ENCODE measurements at regions not wholly inside any gene's neighbourhood (a gene's known extent, or its start where the extent isn't known, plus 50 kb on each side); places are given as distances from the start of the nearest gene placed in this dataset.

GRCh38 chr12:86675197-86675596 lies 419.0 kb upstream of the MGAT4C start:
- Histone ChIP-seq H3K79me2 (ENCODE audit: control insufficient read depth, insufficient read depth, low read length) (no peaks in the 10 kb centered on the region), H3K27me3 (ENCODE audit: control insufficient read depth, extremely low read depth, insufficient read depth, low read length) (no peaks in the 10 kb centered on the region), H3K4me1 (ENCODE audit: control insufficient read depth, extremely low read depth, insufficient read depth, low read length) (no peaks in the 10 kb centered on the region), H2AFZ (ENCODE audit: control insufficient read depth, low read length) (peak overlapping the region; percentile 35), H3K9ac (ENCODE audit: control insufficient read depth, extremely low read depth, insufficient read depth, low read length) (no peak overlapping the region), H3K9me3 (ENCODE audit: control insufficient read depth, low read depth, low read length) (no peaks in the 10 kb centered on the region), H3K27ac (ENCODE audit: control insufficient read depth, insufficient read depth, low read length) (no peak overlapping the region), H3K4me2 (ENCODE audit: control insufficient read depth, extremely low read depth, insufficient read depth, low read depth, low read length) (no peak overlapping the region), H4K20me1 (ENCODE audit: control insufficient read depth, extremely low read depth, insufficient read depth, low read length) (no peaks in the 10 kb centered on the region), H3K36me3 (ENCODE audit: control insufficient read depth in 2 of 2, extremely low read depth in 1 of 2, insufficient read depth in 2 of 2, low read length in 2 of 2) (no peaks in the 10 kb centered on the region), H3K4me3 (ENCODE audit: control insufficient read depth in 2 of 3, extremely low read depth in 1 of 3, insufficient read depth in 2 of 3, low read depth in 1 of 3, low read length in 3 of 3) (no peak overlapping the region), H3K9me1 (ENCODE audit: control insufficient read depth, extremely low read depth, insufficient read depth, low read length) (no peaks in the 10 kb centered on the region)
- TF ChIP-seq CTCF (optimal IDR thresholded peaks at IDR 0.05 in 1 of 3, IDR thresholded peaks at IDR 0.05 in 1 of 3, conservative IDR thresholded peaks at IDR 0.05 in 1 of 3; ENCODE audit: extremely low read depth in 1 of 3, insufficient read depth in 2 of 3, low read length in 3 of 3) (no peak), EZH2 (IDR thresholded peaks at IDR 0.05; ENCODE audit: low read length) (no peak)
- dilution Hi-C loops (cut with MboI; ENCODE audit: extremely low pct_ligation_motif_present, low sequenced_read_pairs) = no loop called here
- no peak for DNase-seq (ENCODE audit: low read depth, low spot score)
- FAIRE-seq = no peak

GRCh38 chr12:86670986-86671385 lies 414.8 kb upstream of the MGAT4C start:
- H3K9ac ChIP-seq (ENCODE audit: control insufficient read depth, extremely low read depth, insufficient read depth, low read length) = no peak overlapping the region

More at GRCh38 chr12:86670986-86671385, 414.8 kb upstream of the MGAT4C start:
- Histone ChIP-seq H3K79me2 (ENCODE audit: control insufficient read depth, insufficient read depth, low read length) (no peaks in the 10 kb centered on the region), H3K36me3 (ENCODE audit: control insufficient read depth in 2 of 2, extremely low read depth in 1 of 2, insufficient read depth in 2 of 2, low read length in 2 of 2) (no peaks in the 10 kb centered on the region), H3K9me1 (ENCODE audit: control insufficient read depth, extremely low read depth, insufficient read depth, low read length) (no peaks in the 10 kb centered on the region), H2AFZ (ENCODE audit: control insufficient read depth, low read length) (no peak overlapping the region), H4K20me1 (ENCODE audit: control insufficient read depth, extremely low read depth, insufficient read depth, low read length) (no peaks in the 10 kb centered on the region), H3K4me2 (ENCODE audit: control insufficient read depth, extremely low read depth, insufficient read depth, low read depth, low read length) (no peak overlapping the region), H3K4me1 (ENCODE audit: control insufficient read depth, extremely low read depth, insufficient read depth, low read length) (peaks cover 17% of the 10 kb centered on the region), H3K27ac (ENCODE audit: control insufficient read depth, insufficient read depth, low read length) (no peak overlapping the region), H3K27me3 (ENCODE audit: control insufficient read depth, extremely low read depth, insufficient read depth, low read length) (no peaks in the 10 kb centered on the region), H3K4me3 (ENCODE audit: control insufficient read depth in 2 of 3, extremely low read depth in 1 of 3, insufficient read depth in 2 of 3, low read depth in 1 of 3, low read length in 3 of 3) (no peak overlapping the region), H3K9me3 (ENCODE audit: control insufficient read depth, low read depth, low read length) (no peaks in the 10 kb centered on the region)
- TF ChIP-seq CTCF (optimal IDR thresholded peaks at IDR 0.05 in 1 of 3, IDR thresholded peaks at IDR 0.05 in 1 of 3, conservative IDR thresholded peaks at IDR 0.05 in 1 of 3; ENCODE audit: extremely low read depth in 1 of 3, insufficient read depth in 2 of 3, low read length in 3 of 3) (no peak), EZH2 (IDR thresholded peaks at IDR 0.05; ENCODE audit: low read length) (no peak)
- dilution Hi-C loops (cut with MboI; ENCODE audit: extremely low pct_ligation_motif_present, low sequenced_read_pairs) = no loop called here
- FAIRE-seq (no peak), DNase-seq (ENCODE audit: low read depth, low spot score) (no peak)

All from keratinocyte (primary cell).